COLO829 (cell line): ENCODE measurements at regions not wholly inside any gene's neighbourhood (a gene's known extent, or its start where the extent isn't known, plus 50 kb on each side); places are given as distances from the start of the nearest gene placed in this dataset.

Source experiments
- DNase-seq: peaks from one replicate; pipeline ENCODE4 v3.0.0; 2012; ENCODE audit warnings: low spot score

DNA sequence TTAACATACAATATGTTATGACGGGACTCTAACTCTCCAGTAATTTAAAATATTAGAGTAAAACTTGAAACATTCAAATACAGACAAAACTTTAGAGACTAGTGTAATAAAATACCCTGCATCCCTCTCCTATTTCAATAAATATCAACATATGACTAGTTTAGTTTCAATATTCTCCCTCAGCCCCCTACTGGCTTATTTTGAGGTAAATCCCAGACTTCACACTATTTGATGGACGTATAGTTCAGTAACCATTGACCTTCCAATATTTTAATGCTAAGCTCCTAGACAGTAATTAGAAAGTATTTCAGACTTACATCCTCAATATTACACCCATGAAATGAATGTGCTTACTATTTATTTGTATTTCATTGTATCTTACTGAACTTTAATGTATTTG is 180.7 kb upstream of the STARD13 start:
- no peak for DNase-seq

DNA sequence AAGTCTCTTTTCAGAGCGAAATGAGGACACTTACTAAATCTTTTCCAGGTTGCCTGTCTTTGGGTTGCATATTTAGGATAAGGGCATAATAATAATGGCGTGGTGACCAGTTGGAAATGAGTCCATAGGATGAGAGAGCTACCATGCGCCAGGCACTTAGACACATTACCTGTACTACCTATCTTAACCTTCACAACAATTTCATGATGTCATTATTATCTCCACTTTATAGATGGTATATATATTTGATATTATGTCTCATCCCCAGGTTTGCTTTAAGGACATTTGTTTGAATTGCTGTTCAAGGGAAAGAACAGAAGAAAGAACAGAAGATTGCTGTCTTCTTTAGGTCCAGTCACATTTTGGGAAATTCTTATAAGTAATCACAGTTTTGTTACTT is 182.0 kb upstream of the STARD13 start:
- no peak for DNase-seq

GRCh38 chr13:33471204-33471603 is 185.6 kb upstream of the STARD13 start:
- no peak for DNase-seq

GRCh38 chr13:33472446-33472845 is 186.9 kb upstream of the STARD13 start:
- DNase-seq = no peak

DNA sequence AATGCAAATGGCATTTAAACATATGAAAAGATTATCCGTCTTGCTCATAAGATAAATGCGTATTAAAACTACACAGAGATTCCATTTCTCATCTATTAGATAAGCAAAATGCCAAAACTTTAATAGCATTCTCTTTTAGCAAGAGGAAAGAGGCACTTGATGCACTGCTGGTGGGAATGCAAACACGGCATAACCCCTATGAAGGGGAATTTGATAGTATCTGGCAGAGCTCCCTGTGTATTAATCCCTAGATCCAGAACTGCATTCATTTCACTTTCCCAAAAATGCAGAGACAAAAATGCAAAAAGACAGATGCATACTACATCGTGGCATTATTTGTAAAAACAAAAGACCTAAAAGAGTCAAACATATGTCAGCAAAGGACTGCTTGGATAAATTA is 193.6 kb upstream of the STARD13 start:
- no peak for DNase-seq

DNA sequence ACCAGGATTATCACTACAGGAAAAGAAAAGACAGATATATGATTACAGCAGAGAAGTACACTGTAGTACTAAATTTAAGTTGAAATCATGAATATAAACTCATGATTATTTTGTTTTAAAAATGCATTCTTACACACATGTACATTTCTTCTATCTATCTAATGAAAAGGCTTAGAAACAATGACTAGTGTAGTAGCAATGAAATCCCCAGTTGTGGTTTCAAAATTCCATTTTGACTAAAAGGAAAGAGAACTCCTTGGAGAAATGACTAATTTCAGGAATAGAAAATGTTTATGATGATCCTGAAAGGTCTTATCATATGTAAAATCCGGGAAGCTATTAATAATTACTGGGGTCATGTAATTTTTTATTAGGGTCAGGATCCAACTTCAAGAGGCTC is 195.0 kb upstream of the STARD13 start:
- DNase-seq = no peak

GRCh38 chr13:33483471-33483870 is 197.9 kb upstream of the STARD13 start:
- peak; percentile 19 for DNase-seq

- DNase-seq = no peak
These were observed 199.7 kb upstream of the STARD13 start for GRCh38 chr13:33485247-33485646.

DNA sequence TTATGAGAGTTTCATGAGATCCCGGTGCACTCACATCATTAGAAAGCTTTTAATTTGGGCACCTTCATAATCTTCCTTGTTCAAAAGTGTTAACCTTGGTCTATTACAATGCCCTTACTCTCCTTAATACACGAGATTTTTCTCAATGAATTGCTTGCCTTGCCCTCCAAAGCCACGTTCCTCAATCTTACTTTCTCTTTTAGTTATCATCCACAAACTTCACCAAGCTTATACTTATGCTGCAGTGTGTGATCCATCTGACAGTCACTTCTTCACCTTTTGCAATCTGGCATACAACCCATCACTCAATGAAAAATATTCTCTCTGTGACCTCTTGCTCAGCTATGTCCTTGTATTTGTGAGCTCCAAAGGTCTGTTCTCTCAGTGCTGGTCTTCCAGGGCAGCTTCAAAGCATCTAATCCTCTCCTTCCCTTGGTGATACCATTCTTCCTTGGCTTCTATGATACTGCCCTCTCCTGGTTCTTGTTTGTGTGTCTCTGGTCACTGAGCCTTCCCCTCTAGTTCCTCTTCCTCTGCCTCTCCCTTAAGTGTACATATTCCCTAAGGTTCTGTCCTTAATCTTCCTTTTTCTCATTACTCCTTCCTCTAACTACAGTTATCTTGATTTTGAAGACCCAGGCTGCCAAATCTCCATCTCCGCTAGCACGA is 202.2 kb upstream of the STARD13 start:
- peak; percentile 29 for DNase-seq

GRCh38 chr13:33489563-33489962 is 204.0 kb upstream of the STARD13 start:
- DNase-seq = no peak

GRCh38 chr13:33490461-33491327 is 205.1 kb upstream of the STARD13 start:
- no peak for DNase-seq

- no peak for DNase-seq
These were observed 208.3 kb upstream of the STARD13 start for GRCh38 chr13:33493672-33494365.

DNA sequence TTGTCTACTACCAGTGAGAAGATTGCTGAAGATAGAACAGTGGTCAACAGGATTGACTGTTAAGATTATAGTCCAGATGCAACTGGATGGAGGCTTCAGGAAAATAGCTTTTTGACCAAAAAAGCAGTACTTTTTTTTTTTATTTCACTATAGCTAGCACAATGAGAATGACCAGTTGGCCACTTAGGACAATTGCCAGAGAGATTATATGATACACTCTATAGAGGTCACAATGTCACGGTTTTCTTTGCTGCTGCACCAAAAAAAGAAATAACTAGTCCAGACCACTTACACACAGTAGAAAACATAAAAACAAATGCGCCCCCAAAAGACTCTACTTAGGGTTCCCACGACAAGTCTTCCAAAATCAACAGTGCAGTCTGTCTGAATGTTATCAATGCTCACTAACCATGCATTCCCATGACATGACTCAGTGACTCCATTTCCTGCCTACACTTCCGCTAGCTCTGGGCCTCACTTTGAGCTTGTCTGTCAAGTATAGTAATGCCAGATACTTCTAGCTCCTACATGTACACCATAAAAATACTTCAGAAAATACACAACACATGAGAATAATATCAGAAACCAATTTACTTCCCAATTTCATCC is 209.1 kb upstream of the STARD13 start:
- peak; percentile 57 for DNase-seq

GRCh38 chr13:33496336-33496735 is 210.8 kb upstream of the STARD13 start:
- no peak for DNase-seq

DNA sequence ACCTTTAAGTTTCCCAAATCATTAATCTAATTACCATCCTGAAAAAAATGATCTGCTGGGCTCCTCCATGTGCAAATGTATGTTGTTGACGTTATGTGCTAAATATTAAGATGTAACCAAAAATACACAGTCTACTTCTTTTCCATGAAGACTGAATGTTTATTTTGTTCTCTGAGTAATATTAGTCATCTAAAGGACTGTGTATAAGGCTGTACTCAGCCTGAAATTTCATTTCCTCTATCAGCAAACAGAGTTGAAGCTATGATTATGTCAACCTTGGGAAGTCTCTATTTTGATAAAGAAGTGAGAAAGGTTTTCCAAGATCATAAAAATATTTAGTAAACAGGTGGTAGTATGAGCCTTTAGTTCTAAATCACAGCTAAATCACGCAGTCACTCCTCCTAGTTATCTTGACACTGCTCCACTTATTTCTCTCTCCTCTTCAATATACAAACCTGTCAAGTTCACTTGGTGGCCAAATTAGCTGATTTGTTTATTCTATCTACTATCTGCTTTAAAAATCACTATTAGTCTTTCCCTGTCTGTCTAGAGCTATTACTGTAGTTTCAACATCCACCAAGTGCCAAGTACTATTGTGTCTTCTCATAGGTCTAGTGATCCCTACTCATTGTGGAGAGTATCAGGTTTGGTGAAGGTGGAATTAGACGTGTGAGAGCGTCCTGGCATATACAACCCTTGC is 211.7 kb upstream of the STARD13 start:
- DNase-seq = no peak

- no peak for DNase-seq
These were observed 222.5 kb upstream of the STARD13 start for GRCh38 chr13:33508060-33508459.

DNA sequence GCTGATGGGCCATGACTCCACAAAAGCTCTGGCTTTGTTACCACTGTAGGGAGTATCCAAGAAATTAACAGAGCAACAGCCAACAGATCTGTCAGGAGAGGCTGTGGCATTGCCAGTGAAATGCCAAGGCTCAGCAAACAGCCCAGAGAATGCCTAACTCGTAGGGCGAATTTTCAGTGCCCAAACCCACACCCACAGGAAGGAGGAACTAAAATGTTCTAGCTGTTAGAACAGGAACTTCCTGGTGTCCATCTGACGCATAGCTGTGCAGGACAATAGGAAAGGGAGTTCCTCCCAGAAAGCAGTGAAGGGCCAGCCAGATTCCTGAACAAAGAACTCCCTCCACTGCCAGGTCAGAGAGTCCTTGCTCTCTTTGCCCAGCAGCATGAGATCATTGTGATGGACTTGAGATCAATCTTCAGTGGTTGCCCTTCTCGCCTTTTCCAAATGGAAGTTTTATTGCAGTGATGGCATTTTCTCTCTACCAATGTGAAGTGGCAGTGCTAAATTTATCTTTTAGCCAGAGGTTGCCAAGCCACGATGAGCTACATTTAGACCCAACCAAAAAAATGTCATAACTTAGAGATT is 224.2 kb upstream of the STARD13 start:
- no peak for DNase-seq

DNA sequence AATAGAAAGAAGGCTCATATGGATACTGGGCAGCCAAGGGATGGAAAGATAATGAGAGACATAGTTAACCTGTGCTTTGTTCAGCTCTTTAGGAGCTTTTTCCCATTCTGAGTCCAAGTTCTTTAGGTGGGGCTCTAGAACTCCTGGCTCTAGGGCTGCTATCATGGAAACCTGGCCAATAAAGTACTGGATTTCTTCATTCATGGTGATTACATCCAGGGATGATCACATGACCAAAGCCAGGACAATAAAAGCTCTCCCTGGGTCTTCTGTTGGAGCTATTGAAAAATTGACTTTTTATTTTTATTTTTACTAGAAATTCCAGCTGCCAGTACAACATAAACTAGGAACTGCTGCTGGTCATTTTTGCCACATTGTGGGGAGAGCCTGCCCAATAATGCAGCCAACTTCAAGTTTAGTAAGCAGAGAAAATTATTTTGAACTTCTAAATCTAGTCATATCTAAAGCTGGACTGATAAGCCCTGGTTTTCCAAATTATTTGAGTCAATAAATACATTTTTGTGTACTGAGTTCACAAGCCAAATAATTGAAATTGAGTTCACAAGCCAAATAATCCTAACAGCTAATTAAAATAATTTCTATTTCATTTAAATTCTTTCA is 224.9 kb upstream of the STARD13 start:
- no peak for DNase-seq

- DNase-seq = no peak
These were observed 227.5 kb upstream of the STARD13 start for GRCh38 chr13:33512880-33513554.

DNA sequence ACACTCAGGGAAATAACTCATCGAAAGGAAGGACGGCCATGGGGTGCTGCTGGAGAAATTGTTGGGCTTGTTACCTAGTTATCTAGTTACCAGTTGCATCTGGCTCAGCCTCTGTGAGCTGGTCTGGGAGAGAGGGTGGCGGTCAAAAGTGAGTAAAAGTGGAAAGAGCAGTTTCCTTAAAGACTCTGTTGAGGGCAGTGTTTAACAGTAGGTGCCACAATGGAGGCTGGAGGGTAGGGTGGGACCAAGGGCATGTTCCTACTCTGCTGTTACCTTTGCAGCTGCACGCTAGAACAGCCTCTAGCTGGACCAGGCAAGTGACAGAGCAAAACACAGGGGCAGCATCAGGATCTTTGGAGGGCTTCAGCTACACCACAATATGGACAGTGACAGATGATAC is 228.8 kb upstream of the STARD13 start:
- no peak for DNase-seq

DNA sequence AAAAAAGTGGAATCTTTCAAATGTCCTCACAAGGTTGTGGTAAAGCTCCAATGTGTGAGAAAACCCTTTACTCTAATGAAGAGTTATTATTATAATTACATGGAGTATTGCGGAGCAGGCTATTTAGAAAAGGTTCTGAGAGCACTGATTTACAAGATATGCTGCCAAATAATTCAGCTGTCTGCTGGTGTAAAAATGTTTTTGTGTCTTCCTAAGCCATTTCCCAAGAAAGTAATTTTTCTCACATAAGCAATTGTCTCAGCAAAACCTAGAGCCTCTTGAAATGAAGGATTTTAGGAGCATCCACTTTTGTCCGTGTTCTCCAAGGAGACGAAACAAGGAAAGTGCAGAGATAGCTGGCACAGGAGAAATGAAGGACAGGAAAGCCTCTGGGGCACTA is 229.6 kb upstream of the STARD13 start:
- DNase-seq = no peak
